Tibial nerve (tissue), 4 donors: ENCODE measurements at regions not wholly inside any gene's neighbourhood (a gene's known extent, or its start where the extent isn't known, plus 50 kb on each side); places are given as distances from the start of the nearest gene placed in this dataset.

Source experiments
- DNase-seq, 2 donors: peaks; one replicate each; pipeline ENCODE4 v3.0.0-alpha.2; 2019; ENCODE audit warnings: low spot score in 2 of 2
- H3K27ac ChIP-seq, 4 donors: fragments of 200-600 bp; sonication (generic) in 3 of 4; one replicate each; pipeline ENCODE4 v1.5.1; 2017 to 2019; ENCODE audit warnings: mild to moderate bottlenecking in 1 of 4
- H3K27me3 ChIP-seq, 2 donors: fragments of 200-600 bp; sonication (generic) in 1 of 2; one replicate each; pipeline versions ENCODE4 v1.5.1 to v1.6.0; 2017 to 2019
- H3K36me3 ChIP-seq, 3 donors: fragments of 200-600 bp; sonication (generic); one replicate each; pipeline ENCODE4 v1.5.1; 2018 to 2019
- H3K4me1 ChIP-seq, 4 donors: fragments of 200-600 bp; sonication (generic) in 3 of 4; one replicate each; pipeline ENCODE4 v1.5.1; 2017 to 2019
- H3K4me3 ChIP-seq, 4 donors: fragments of 200-600 bp; sonication (generic) in 3 of 4; one replicate each; pipeline ENCODE4 v1.5.1; 2017 to 2019; ENCODE audit warnings: mild to moderate bottlenecking in 1 of 4, moderate library complexity in 1 of 4
- H3K9me3 ChIP-seq, 4 donors: fragments of 200-600 bp; sonication (generic) in 3 of 4; one replicate each; pipeline ENCODE4 v1.5.1; 2017 to 2019
- EP300 ChIP-seq, 2 donors: sonication (generic); formaldehyde crosslinking; IDR thresholded peaks; one replicate each; pipeline ENCODE4 v1.6.1; 2017; ENCODE audit warnings: antibody characterized with exemption in 2 of 2, mild to moderate bottlenecking in 1 of 2
- POLR2A ChIP-seq, 2 donors: fragments of 450-650 bp; IDR thresholded peaks; one replicate each; pipeline ENCODE4 v1.6.1; 2017; ENCODE audit warnings: antibody characterized with exemption in 2 of 2, mild to moderate bottlenecking in 2 of 2, moderate library complexity in 2 of 2
- WGBS, 2 donors: methylation state at CpG; one replicate each; pipeline ENCODE4 v1.1.5; 2018; 5-methylcytosine and 5-hydroxymethylcytosine counted together
- TF ChIP-seq, protein P1 (sequence below), 5 experiments: fragments of 200-600 bp in 3 of 5; fragments of 450-650 bp in 2 of 5; sonication (generic) in 3 of 5; IDR thresholded peaks; one replicate each; pipeline ENCODE4 v1.5.1; 2016 to 2019; ENCODE audit warnings: antibody characterized with exemption in 5 of 5, mild to moderate bottlenecking in 3 of 5, moderate library complexity in 2 of 5

DNA sequence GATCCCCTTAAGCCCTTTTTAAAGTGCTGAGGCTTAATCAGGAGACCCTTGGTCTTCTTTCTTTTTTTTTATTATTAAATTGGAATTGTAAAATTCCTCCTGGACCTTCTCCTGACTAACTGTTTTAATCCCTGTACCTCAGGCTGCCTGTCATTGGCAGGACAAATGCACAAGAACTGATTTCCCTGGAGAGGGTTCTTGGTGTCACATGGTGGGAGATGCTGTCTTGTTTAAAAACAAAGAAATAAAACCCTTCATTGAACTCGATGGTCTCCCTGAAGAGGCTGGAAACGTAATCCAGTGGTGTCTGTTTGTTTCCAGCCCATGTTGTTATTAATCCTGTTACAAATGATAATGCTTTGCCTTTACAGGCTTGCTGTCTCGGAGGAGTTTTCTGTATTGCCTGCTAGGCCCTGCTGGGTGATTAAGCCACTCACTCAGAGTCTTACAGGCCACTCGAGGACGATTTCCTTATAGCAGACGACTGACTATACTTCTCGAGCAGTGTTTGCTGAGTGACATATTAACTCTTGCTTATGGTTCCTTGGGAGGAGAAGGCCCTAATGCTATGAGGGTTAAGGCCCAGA, 100.5 kb upstream of the MGAT5 start:
- Histone ChIP-seq H3K27me3 (no peaks in the 10 kb centered on the region), H3K4me3 (no peak overlapping the region), H3K4me1 (peaks cover 0 to 18% (median 4%) of the 10 kb centered on the region in 4 donors), H3K27ac (no peak overlapping the region), H3K36me3 (peaks cover 0 to 16% (median 0%) of the 10 kb centered on the region in 3 donors), H3K9me3 (no peaks in the 10 kb centered on the region)
- TF ChIP-seq POLR2A (IDR thresholded peaks at IDR 0.05) (no peak), EP300 (IDR thresholded peaks at IDR 0.05) (no peak)
- TF ChIP-seq, protein P1, sequence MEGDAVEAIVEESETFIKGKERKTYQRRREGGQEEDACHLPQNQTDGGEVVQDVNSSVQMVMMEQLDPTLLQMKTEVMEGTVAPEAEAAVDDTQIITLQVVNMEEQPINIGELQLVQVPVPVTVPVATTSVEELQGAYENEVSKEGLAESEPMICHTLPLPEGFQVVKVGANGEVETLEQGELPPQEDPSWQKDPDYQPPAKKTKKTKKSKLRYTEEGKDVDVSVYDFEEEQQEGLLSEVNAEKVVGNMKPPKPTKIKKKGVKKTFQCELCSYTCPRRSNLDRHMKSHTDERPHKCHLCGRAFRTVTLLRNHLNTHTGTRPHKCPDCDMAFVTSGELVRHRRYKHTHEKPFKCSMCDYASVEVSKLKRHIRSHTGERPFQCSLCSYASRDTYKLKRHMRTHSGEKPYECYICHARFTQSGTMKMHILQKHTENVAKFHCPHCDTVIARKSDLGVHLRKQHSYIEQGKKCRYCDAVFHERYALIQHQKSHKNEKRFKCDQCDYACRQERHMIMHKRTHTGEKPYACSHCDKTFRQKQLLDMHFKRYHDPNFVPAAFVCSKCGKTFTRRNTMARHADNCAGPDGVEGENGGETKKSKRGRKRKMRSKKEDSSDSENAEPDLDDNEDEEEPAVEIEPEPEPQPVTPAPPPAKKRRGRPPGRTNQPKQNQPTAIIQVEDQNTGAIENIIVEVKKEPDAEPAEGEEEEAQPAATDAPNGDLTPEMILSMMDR (IDR thresholded peaks at IDR 0.05) = no peak
- WGBS, 2 donors = 68 to 83% methylated on average over 7 of the region's 7 CpGs
- no peak for DNase-seq

DNA sequence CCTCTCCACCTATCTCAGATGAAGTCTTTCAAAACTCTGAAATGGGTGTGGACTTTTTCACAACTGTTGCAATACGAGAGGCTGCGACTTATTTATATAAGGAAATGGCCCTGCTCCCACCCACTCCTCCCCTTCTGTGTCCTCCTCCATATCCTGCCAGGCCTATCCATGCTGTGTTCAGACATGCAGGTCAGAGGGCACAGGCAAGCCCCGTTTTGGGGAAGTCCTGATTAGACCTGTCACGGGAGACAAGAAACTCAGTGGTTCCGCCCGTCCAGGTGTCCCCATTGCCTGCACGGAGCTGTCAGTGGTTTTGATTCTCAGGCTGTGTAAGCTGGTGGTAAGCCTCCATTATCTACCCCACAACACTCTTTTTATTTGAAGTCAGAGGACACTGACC, 99.6 kb upstream of the MGAT5 start:
- TF ChIP-seq POLR2A (IDR thresholded peaks at IDR 0.05) (no peak), EP300 (IDR thresholded peaks at IDR 0.05) (no peak)
- TF ChIP-seq, protein P1 (IDR thresholded peaks at IDR 0.05) = no peak
- WGBS, 2 donors = 57 to 73% methylated on average over 7 of the region's 7 CpGs
- peaks cover 0 to 16% (median 0%) of the 10 kb centered on the region in 3 donors for H3K36me3 ChIP-seq

DNA sequence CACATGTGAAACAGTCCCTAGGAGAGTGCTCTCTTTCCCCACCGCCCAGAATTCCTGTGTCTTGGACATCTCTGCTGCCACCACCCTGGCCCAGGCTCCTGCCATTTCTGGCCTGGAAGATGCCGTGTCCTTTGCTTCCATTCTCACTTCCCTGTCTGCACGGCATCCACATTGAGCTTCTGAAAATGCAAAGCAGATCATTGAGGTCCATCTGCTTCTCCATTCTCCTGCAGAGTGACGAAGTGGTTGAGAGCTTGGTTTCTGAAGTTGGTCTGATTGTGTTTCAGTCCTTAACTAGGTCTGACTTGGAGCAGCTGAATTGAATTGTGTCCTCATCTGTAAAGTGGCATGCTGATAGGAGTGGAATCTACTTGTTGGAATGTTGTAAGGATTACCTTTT, 98.7 kb upstream of the MGAT5 start:
- Histone ChIP-seq H3K4me1 (peaks cover 0 to 25% (median 7%) of the 10 kb centered on the region in 4 donors), H3K27ac (no peak overlapping the region), H3K36me3 (peaks cover 0 to 16% (median 0%) of the 10 kb centered on the region in 3 donors), H3K9me3 (no peaks in the 10 kb centered on the region), H3K4me3 (no peak overlapping the region), H3K27me3 (no peaks in the 10 kb centered on the region)
- TF ChIP-seq POLR2A (IDR thresholded peaks at IDR 0.05) (no peak), EP300 (IDR thresholded peaks at IDR 0.05) (no peak)
- TF ChIP-seq, protein P1 (IDR thresholded peaks at IDR 0.05) = no peak
- no peak for DNase-seq
- 89% methylated on average over 4 of the region's 4 CpGs for WGBS, 2 donors

More for the DNA sequence above, 99.6 kb upstream of the MGAT5 start:
- peaks cover 0 to 18% (median 3%) of the 10 kb centered on the region in 4 donors for H3K4me1 ChIP-seq
- no peak for DNase-seq
- H3K27ac ChIP-seq = no peak overlapping the region
- H3K27me3 ChIP-seq = no peaks in the 10 kb centered on the region
- H3K4me3 ChIP-seq = no peak overlapping the region
- no peaks in the 10 kb centered on the region for H3K9me3 ChIP-seq

DNA sequence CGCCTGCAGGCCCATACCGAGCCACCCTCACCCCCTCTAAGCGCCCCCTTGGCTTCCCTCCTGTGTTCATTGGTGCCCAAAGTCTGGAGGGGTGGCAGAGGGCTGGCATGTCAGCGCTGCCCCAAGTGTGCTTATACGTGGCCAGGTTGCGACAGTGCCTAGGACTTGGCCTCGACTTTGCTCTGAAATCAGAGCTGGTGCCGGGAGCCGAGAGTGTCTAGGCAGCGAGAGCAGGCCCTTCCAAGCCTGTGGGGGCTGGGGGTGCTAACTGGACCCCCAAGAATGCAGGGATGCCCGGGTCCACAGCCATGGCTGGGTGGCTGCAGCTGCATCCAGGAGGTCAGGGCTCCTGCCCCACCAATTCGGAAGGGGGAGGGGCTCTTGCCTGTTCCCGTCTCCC, 95.6 kb upstream of the MGAT5 start:
- H3K4me3 ChIP-seq = no peak overlapping the region
- no peak overlapping the region for H3K27ac ChIP-seq
- DNase-seq = no peak
- WGBS, 2 donors = 90 to 94% methylated on average over 5 to 13 of the region's 13 CpGs
- no peak for TF ChIP-seq EP300 (IDR thresholded peaks at IDR 0.05)
- TF ChIP-seq, protein P1 (IDR thresholded peaks at IDR 0.05) = no peak
- no peak for TF ChIP-seq POLR2A (IDR thresholded peaks at IDR 0.05)
- peaks cover 0 to 39% (median 20%) of the 10 kb centered on the region in 4 donors for H3K4me1 ChIP-seq
- H3K9me3 ChIP-seq = no peaks in the 10 kb centered on the region
- no peaks in the 10 kb centered on the region for H3K36me3 ChIP-seq
- no peaks in the 10 kb centered on the region for H3K27me3 ChIP-seq

DNA sequence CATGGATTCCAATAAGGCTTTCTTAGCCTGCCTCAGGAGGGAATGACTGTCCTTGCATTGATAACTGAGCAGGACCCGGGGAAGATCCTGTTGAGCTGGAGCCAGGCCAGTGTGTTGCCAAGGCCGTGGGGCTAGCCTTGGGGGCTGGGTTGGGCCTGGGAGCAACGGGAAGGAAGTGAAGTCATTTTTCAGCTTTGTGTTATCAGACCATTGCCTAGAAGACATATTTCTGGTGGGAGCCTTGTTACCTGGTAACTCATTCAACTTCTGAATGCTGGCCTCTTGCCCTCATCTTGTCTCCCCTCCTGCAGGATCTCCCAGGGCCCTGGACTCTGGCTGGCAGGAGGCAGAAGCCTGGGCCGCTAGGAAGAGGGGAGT, 92.7 kb upstream of the MGAT5 start:
- H3K9me3 ChIP-seq = no peaks in the 10 kb centered on the region
- H3K36me3 ChIP-seq = no peaks in the 10 kb centered on the region
- H3K4me3 ChIP-seq = no peak overlapping the region
- peaks cover 0 to 26% (median 15%) of the 10 kb centered on the region in 4 donors for H3K4me1 ChIP-seq
- H3K27ac ChIP-seq = no peak overlapping the region
- DNase-seq = no peak
- no peaks in the 10 kb centered on the region for H3K27me3 ChIP-seq
- 31 to 32% methylated on average over 4 of the region's 4 CpGs for WGBS, 2 donors
- no peak for TF ChIP-seq EP300 (IDR thresholded peaks at IDR 0.05)
- no peak for TF ChIP-seq POLR2A (IDR thresholded peaks at IDR 0.05)
- TF ChIP-seq, protein P1 (IDR thresholded peaks at IDR 0.05) = no peak
